ENCODE measurements at regions not wholly inside any gene's neighbourhood (a gene's known extent, or its start where the extent isn't known, plus 50 kb on each side); places are given as distances from the start of the nearest gene placed in this dataset.

- Mint-ChIP-seq H3K4me3 (no peak overlapping the region), H3K27ac (no peak overlapping the region), H3K36me3 (ENCODE audit: low read depth) (no peaks in the 10 kb centered on the region), H3K9me3 (ENCODE audit: insufficient read depth) (no peaks in the 10 kb centered on the region), H3K4me1 (ENCODE audit: low read depth) (no peaks in the 10 kb centered on the region), H3K27me3 (ENCODE audit: low read depth) (peaks cover 5% of the 10 kb centered on the region)
- ChIA-PET POLR2A (no interaction called here), CTCF (no interaction called here)
- ATAC-seq (no peak), DNase-seq (no peak)
Measured at GRCh38 chr2:199624958-199625357, 167.2 kb upstream of the SATB2 start.

- no peaks in the 10 kb centered on the region for H3K27me3 Mint-ChIP-seq (ENCODE audit: low read depth)
- no peak for ATAC-seq
- POLR2A ChIA-PET: no interaction called here
- DNase-seq: no peak
- H3K4me1 Mint-ChIP-seq (ENCODE audit: low read depth): no peaks in the 10 kb centered on the region
- H3K9me3 Mint-ChIP-seq (ENCODE audit: insufficient read depth): no peaks in the 10 kb centered on the region
- no peak overlapping the region for H3K4me3 Mint-ChIP-seq
- CTCF ChIA-PET: interaction anchor here (1.6 kb wide), 1 partner anchor 124 kb away, joined by 4 read pairs; no protein-coding TSS in a partner anchor
- H3K27ac Mint-ChIP-seq: no peak overlapping the region
- H3K36me3 Mint-ChIP-seq (ENCODE audit: low read depth): no peaks in the 10 kb centered on the region
Measured at GRCh38 chr2:199612509-199613130, 154.9 kb upstream of the SATB2 start.

GRCh38 chr2:199607914-199608313, 150.2 kb upstream of the SATB2 start:
- no peaks in the 10 kb centered on the region for H3K36me3 Mint-ChIP-seq (ENCODE audit: low read depth)
- H3K4me3 Mint-ChIP-seq: no peak overlapping the region
- CTCF ChIA-PET: no interaction called here
- H3K27me3 Mint-ChIP-seq (ENCODE audit: low read depth): no peaks in the 10 kb centered on the region
- POLR2A ChIA-PET: no interaction called here
- DNase-seq (no peak), ATAC-seq (no peak)
- H3K4me1 Mint-ChIP-seq (ENCODE audit: low read depth): no peaks in the 10 kb centered on the region
- no peaks in the 10 kb centered on the region for H3K9me3 Mint-ChIP-seq (ENCODE audit: insufficient read depth)
- H3K27ac Mint-ChIP-seq: no peak overlapping the region

GRCh38 chr2:199606193-199606780, 148.5 kb upstream of the SATB2 start:
- DNase-seq: no peak
- ChIA-PET CTCF (no interaction called here), POLR2A (no interaction called here)
- no peak for ATAC-seq
- Mint-ChIP-seq H3K27me3 (ENCODE audit: low read depth) (peaks cover 2% of the 10 kb centered on the region), H3K4me3 (no peak overlapping the region), H3K36me3 (ENCODE audit: low read depth) (no peaks in the 10 kb centered on the region), H3K4me1 (ENCODE audit: low read depth) (no peaks in the 10 kb centered on the region), H3K9me3 (ENCODE audit: insufficient read depth) (no peaks in the 10 kb centered on the region), H3K27ac (no peak overlapping the region)

- ChIA-PET POLR2A (no interaction called here), CTCF (no interaction called here)
- Mint-ChIP-seq H3K27ac (no peak overlapping the region), H3K27me3 (ENCODE audit: low read depth) (peaks cover 4% of the 10 kb centered on the region), H3K4me1 (ENCODE audit: low read depth) (no peaks in the 10 kb centered on the region), H3K36me3 (ENCODE audit: low read depth) (no peaks in the 10 kb centered on the region), H3K4me3 (no peak overlapping the region), H3K9me3 (ENCODE audit: insufficient read depth) (no peaks in the 10 kb centered on the region)
- DNase-seq (no peak), ATAC-seq (no peak)
Measured at GRCh38 chr2:199603721-199604291, 146.1 kb upstream of the SATB2 start.

GRCh38 chr2:199602896-199603717, 145.4 kb upstream of the SATB2 start:
- Mint-ChIP-seq H3K27me3 (ENCODE audit: low read depth) (peaks cover 4% of the 10 kb centered on the region), H3K36me3 (ENCODE audit: low read depth) (no peaks in the 10 kb centered on the region), H3K9me3 (ENCODE audit: insufficient read depth) (no peaks in the 10 kb centered on the region), H3K4me1 (ENCODE audit: low read depth) (no peaks in the 10 kb centered on the region), H3K4me3 (no peak overlapping the region), H3K27ac (no peak overlapping the region)
- CTCF ChIA-PET: no interaction called here
- ATAC-seq (no peak), DNase-seq (no peak)
- POLR2A ChIA-PET: no interaction called here

GRCh38 chr2:199602271-199602895, 144.6 kb upstream of the SATB2 start:
- H3K4me1 Mint-ChIP-seq (ENCODE audit: low read depth): no peaks in the 10 kb centered on the region
- H3K4me3 Mint-ChIP-seq: no peak overlapping the region
- ATAC-seq (no peak), DNase-seq (no peak)
- no peaks in the 10 kb centered on the region for H3K9me3 Mint-ChIP-seq (ENCODE audit: insufficient read depth)
- no peaks in the 10 kb centered on the region for H3K36me3 Mint-ChIP-seq (ENCODE audit: low read depth)
- POLR2A ChIA-PET: no interaction called here
- H3K27me3 Mint-ChIP-seq (ENCODE audit: low read depth): peaks cover 5% of the 10 kb centered on the region
- H3K27ac Mint-ChIP-seq: no peak overlapping the region
- CTCF ChIA-PET: interaction anchor here (1.0 kb wide), 1 partner anchor 138 kb away, joined by 5 read pairs; no protein-coding TSS in a partner anchor

- H3K27me3 Mint-ChIP-seq (ENCODE audit: low read depth): peaks cover 4% of the 10 kb centered on the region
- no peaks in the 10 kb centered on the region for H3K4me1 Mint-ChIP-seq (ENCODE audit: low read depth)
- CTCF ChIA-PET: interaction anchor here (0.7 to 1.6 kb wide), 5 partner anchors 15 to 499 kb away, joined by 3 to 6 read pairs (median 3); no protein-coding TSS in a partner anchor
- no peak for DNase-seq
- no peaks in the 10 kb centered on the region for H3K9me3 Mint-ChIP-seq (ENCODE audit: insufficient read depth)
- no peaks in the 10 kb centered on the region for H3K36me3 Mint-ChIP-seq (ENCODE audit: low read depth)
- no peak overlapping the region for H3K27ac Mint-ChIP-seq
- ATAC-seq: no peak
- H3K4me3 Mint-ChIP-seq: no peak overlapping the region
- POLR2A ChIA-PET: no interaction called here
Measured at GRCh38 chr2:199596549-199596948, 138.8 kb upstream of the SATB2 start.

GRCh38 chr2:199594443-199594842, 136.7 kb upstream of the SATB2 start:
- no peak overlapping the region for H3K4me3 Mint-ChIP-seq
- H3K36me3 Mint-ChIP-seq (ENCODE audit: low read depth): no peaks in the 10 kb centered on the region
- ATAC-seq (no peak), DNase-seq (no peak)
- H3K4me1 Mint-ChIP-seq (ENCODE audit: low read depth): no peaks in the 10 kb centered on the region
- peaks cover 3% of the 10 kb centered on the region for H3K27me3 Mint-ChIP-seq (ENCODE audit: low read depth)
- H3K27ac Mint-ChIP-seq: no peak overlapping the region
- ChIA-PET CTCF (no interaction called here), POLR2A (no interaction called here)
- no peaks in the 10 kb centered on the region for H3K9me3 Mint-ChIP-seq (ENCODE audit: insufficient read depth)

GRCh38 chr2:199591826-199592225, 134.1 kb upstream of the SATB2 start:
- Mint-ChIP-seq H3K4me1 (ENCODE audit: low read depth) (no peaks in the 10 kb centered on the region), H3K27me3 (ENCODE audit: low read depth) (no peaks in the 10 kb centered on the region), H3K4me3 (no peak overlapping the region), H3K9me3 (ENCODE audit: insufficient read depth) (no peaks in the 10 kb centered on the region), H3K27ac (no peak overlapping the region), H3K36me3 (ENCODE audit: low read depth) (no peaks in the 10 kb centered on the region)
- ChIA-PET POLR2A (no interaction called here), CTCF (interaction anchor here (1.1 kb wide), 1 partner anchor 103 kb away, joined by 4 read pairs; no protein-coding TSS in a partner anchor)
- ATAC-seq: no peak
- DNase-seq: no peak

GRCh38 chr2:199590321-199591203, 132.8 kb upstream of the SATB2 start:
- no peaks in the 10 kb centered on the region for H3K36me3 Mint-ChIP-seq (ENCODE audit: low read depth)
- CTCF ChIA-PET: no interaction called here
- DNase-seq: no peak
- no peaks in the 10 kb centered on the region for H3K9me3 Mint-ChIP-seq (ENCODE audit: insufficient read depth)
- POLR2A ChIA-PET: no interaction called here
- no peaks in the 10 kb centered on the region for H3K4me1 Mint-ChIP-seq (ENCODE audit: low read depth)
- no peak overlapping the region for H3K4me3 Mint-ChIP-seq
- ATAC-seq: no peak
- H3K27ac Mint-ChIP-seq: no peak overlapping the region
- H3K27me3 Mint-ChIP-seq (ENCODE audit: low read depth): peaks cover 2% of the 10 kb centered on the region
